HCT116 (cell line): ENCODE measurements at regions not wholly inside any gene's neighbourhood (a gene's known extent, or its start where the extent isn't known, plus 50 kb on each side); places are given as distances from the start of the nearest gene placed in this dataset.

Source experiments
- POLR2AphosphoS5 ChIP-seq: IDR thresholded peaks from 2 replicates; pipeline ENCODE4 v1.6.1; 2011; ENCODE audit warnings: mild to moderate bottlenecking, low read depth, low read length, moderate library complexity
- TCF7L2 ChIP-seq: IDR thresholded peaks from 2 replicates; pipeline ENCODE4 v1.7.0; 2011; ENCODE audit warnings: borderline replicate concordance, inconsistent platforms; ENCODE audit not compliant: insufficient read depth, insufficient read length; ENCODE audit errors: extremely low read depth

DNA sequence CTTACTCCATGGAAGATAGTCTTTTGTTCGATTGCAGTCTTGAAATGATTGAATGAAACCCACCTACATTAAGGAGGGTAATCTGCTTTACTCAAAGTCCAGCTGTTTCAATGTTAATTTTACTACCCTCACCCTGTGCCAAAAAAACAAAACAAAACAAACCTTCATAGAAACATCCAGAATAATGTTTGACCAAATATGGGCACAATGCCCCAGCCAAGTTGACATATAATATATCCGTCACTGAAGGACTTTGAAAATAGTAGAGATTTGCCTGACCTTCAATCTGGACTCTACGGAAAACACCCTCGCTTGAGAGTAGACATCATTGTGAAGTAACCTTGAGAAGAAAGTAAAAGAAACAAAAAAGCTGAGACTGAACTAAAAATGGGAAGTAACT, 550.5 kb upstream of the SMIM31 start:
- TF ChIP-seq POLR2AphosphoS5 (no peak), TCF7L2 (no peak)
